ENCODE measurements at regions not wholly inside any gene's neighbourhood (a gene's known extent, or its start where the extent isn't known, plus 50 kb on each side); places are given as distances from the start of the nearest gene placed in this dataset.
"Not testable (repeated sequence)": the region's sequence is repeated elsewhere in the genome, so short reads cannot be mapped to it uniquely, and the experiment has no call there.

DNA sequence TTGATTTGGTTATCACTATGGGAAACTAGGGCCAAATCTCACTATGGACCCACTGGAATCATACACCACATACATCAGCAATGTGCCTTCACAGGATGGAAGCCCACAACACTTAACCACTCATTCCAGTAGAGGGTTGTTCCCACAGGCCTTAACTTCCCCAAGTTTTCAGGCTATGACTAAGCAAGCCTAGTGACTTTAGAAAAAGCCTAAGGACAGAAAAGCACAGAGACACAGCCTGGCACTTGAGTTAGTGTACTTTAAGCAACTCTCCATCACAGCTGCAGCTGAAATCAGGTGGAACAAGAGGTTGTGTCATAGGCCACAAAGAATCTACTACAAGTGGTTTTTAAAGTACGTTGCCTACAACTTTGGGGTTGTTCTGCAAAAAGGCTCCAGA is 128.7 kb downstream of the LRRN1 start:
- H3K9me3 ChIP-seq (ENCODE audit: low read depth, low read length, poor library complexity, severe bottlenecking), result peaks cover 56% of the 10 kb centered on the region
- ChIA-PET CTCF (no interaction called here), POLR2A (ENCODE audit: low non-redundant PET) (no interaction called here)
- H3K27me3 ChIP-seq (replicated peaks; ENCODE audit: insufficient read depth, low read depth, low read length, poor library complexity), result no peaks in the 10 kb centered on the region
- TF ChIP-seq EZH2 (IDR thresholded peaks at IDR 0.05; ENCODE audit: borderline replicate concordance, low read depth, low read length, poor library complexity, severe bottlenecking), result no peak
- TF ChIP-seq, protein P1, sequence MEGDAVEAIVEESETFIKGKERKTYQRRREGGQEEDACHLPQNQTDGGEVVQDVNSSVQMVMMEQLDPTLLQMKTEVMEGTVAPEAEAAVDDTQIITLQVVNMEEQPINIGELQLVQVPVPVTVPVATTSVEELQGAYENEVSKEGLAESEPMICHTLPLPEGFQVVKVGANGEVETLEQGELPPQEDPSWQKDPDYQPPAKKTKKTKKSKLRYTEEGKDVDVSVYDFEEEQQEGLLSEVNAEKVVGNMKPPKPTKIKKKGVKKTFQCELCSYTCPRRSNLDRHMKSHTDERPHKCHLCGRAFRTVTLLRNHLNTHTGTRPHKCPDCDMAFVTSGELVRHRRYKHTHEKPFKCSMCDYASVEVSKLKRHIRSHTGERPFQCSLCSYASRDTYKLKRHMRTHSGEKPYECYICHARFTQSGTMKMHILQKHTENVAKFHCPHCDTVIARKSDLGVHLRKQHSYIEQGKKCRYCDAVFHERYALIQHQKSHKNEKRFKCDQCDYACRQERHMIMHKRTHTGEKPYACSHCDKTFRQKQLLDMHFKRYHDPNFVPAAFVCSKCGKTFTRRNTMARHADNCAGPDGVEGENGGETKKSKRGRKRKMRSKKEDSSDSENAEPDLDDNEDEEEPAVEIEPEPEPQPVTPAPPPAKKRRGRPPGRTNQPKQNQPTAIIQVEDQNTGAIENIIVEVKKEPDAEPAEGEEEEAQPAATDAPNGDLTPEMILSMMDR (conservative IDR thresholded peaks at IDR 0.05; ENCODE audit: low read depth, low read length), result no peak
- H3K36me3 ChIP-seq (ENCODE audit: insufficient read depth, low read length, poor library complexity, severe bottlenecking), result no peaks in the 10 kb centered on the region
- H3K27ac ChIP-seq (ENCODE audit: low read depth, low read length, poor library complexity, severe bottlenecking), result no peak overlapping the region
- no TSS peak for BruUV-seq (replicated peaks)
- DNase-seq (ENCODE audit: low spot score), result no peak
- intact Hi-C loops (cut with micrococcal nuclease; ENCODE audit: unreplicated experiment), result no loop called here
- no peak overlapping the region for H3K4me3 ChIP-seq (ENCODE audit: low read depth, low read length, poor library complexity, severe bottlenecking)
- no peaks in the 10 kb centered on the region for H3K4me1 ChIP-seq (ENCODE audit: insufficient read depth, low read length, poor library complexity, severe bottlenecking)

DNA sequence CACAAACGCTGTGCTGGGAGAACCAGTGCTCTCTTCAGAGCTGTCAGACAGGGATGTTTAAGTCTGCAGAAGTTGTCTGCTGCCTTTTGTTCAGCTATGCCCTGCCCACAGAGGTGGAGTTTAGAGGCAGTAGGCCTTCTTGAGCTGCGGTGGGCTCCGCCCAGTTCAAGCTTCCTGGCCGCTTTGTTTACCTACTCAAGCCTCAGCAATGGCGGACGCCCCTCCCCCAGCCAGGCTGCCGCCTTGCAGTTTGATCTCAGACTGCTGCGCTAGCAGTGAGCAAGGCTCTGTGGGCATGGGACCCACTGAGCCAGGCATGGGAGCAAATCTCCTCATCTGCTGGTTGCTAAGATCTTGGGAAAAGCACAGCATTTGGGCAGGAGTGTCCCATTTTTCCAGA is 142.1 kb downstream of the LRRN1 start:
- DNase-seq (ENCODE audit: low spot score); H3K4me3 ChIP-seq (ENCODE audit: low read depth, low read length, poor library complexity, severe bottlenecking); CTCF ChIA-PET; H3K4me1 ChIP-seq (ENCODE audit: insufficient read depth, low read length, poor library complexity, severe bottlenecking); H3K27ac ChIP-seq (ENCODE audit: low read depth, low read length, poor library complexity, severe bottlenecking); intact Hi-C loops (cut with micrococcal nuclease; ENCODE audit: unreplicated experiment); H3K27me3 ChIP-seq (replicated peaks; ENCODE audit: insufficient read depth, low read depth, low read length, poor library complexity); H3K9me3 ChIP-seq (ENCODE audit: low read depth, low read length, poor library complexity, severe bottlenecking); H3K36me3 ChIP-seq (ENCODE audit: insufficient read depth, low read length, poor library complexity, severe bottlenecking); BruUV-seq (replicated peaks); POLR2A ChIA-PET (ENCODE audit: low non-redundant PET): not testable (repeated sequence)

DNA sequence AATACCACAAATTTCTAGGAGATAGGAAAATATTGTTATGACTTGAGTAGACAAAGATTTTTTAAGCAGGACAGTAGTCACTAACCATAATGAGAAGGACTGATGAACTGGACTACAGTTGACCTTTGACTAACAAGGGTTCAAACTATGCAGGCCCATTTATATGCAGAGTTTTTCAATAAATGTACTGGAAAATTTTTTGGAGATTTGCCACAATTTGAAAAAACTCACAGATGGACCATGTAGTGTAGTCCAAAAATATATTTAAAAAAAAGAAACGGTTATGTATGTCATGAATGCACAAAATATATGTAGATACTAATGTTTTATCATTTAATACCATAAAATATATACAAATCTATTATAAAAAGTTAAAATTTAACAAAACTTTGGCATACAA is 151.8 kb downstream of the LRRN1 start:
- H3K4me1 ChIP-seq (ENCODE audit: insufficient read depth, low read length, poor library complexity, severe bottlenecking), result no peaks in the 10 kb centered on the region
- BruUV-seq (replicated peaks), result no TSS peak
- POLR2A ChIA-PET (ENCODE audit: low non-redundant PET), result no interaction called here

DNA sequence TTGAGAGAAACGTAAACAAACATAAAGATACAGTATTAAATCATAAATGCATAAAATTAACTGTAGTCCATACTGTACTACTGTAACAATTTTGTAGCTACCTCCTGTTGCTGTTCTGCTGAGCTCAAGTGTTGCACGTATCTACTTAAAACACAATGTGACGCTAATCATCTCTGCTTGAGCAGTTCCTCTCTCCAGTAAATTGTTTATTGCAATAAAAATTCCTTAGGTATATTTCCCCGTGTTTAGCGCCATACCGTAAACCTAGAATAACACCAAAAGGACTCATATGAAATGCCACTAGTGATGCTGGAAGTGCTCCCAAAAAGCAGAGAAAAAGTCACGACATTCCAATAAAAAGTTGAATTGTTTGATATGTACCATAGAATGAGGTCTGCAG is 152.3 kb downstream of the LRRN1 start:
- H3K27me3 ChIP-seq (replicated peaks; ENCODE audit: insufficient read depth, low read depth, low read length, poor library complexity), result no peaks in the 10 kb centered on the region

More for the DNA sequence above, 151.8 kb downstream of the LRRN1 start:
- no peak for TF ChIP-seq EZH2 (IDR thresholded peaks at IDR 0.05; ENCODE audit: borderline replicate concordance, low read depth, low read length, poor library complexity, severe bottlenecking)
- TF ChIP-seq, protein P1 (conservative IDR thresholded peaks at IDR 0.05; ENCODE audit: low read depth, low read length), result no peak
- H3K27me3 ChIP-seq (replicated peaks; ENCODE audit: insufficient read depth, low read depth, low read length, poor library complexity), result no peaks in the 10 kb centered on the region
- no peak overlapping the region for H3K4me3 ChIP-seq (ENCODE audit: low read depth, low read length, poor library complexity, severe bottlenecking)
- intact Hi-C loops (cut with micrococcal nuclease; ENCODE audit: unreplicated experiment), result no loop called here
- no peak overlapping the region for H3K27ac ChIP-seq (ENCODE audit: low read depth, low read length, poor library complexity, severe bottlenecking)
- H3K36me3 ChIP-seq (ENCODE audit: insufficient read depth, low read length, poor library complexity, severe bottlenecking), result no peaks in the 10 kb centered on the region
- H3K9me3 ChIP-seq (ENCODE audit: low read depth, low read length, poor library complexity, severe bottlenecking), result peaks cover 16% of the 10 kb centered on the region
- no peak for DNase-seq (ENCODE audit: low spot score)
- CTCF ChIA-PET, result no interaction called here

DNA sequence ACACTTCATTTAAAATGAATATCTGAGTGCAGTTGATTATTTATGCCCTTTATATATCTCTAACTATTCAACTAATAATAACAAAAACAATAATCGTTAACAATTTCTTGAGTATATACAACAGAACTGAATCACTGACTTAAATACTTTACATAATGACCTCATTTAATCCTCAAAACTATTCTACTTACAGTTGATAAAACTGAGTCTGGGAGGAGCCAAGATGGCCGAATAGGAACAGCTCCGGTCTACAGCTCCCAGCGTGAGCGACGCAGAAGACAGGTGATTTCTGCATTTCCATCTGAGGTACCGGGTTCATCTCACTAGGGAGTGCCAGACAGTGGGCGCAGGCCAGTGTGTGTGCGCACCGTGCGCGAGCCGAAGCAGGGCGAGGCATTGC is 163.6 kb downstream of the LRRN1 start:
- intact Hi-C loops (cut with micrococcal nuclease; ENCODE audit: unreplicated experiment); CTCF ChIA-PET; DNase-seq (ENCODE audit: low spot score); BruUV-seq (replicated peaks); H3K27me3 ChIP-seq (replicated peaks; ENCODE audit: insufficient read depth, low read depth, low read length, poor library complexity); POLR2A ChIA-PET (ENCODE audit: low non-redundant PET); H3K36me3 ChIP-seq (ENCODE audit: insufficient read depth, low read length, poor library complexity, severe bottlenecking); H3K27ac ChIP-seq (ENCODE audit: low read depth, low read length, poor library complexity, severe bottlenecking); H3K9me3 ChIP-seq (ENCODE audit: low read depth, low read length, poor library complexity, severe bottlenecking); H3K4me3 ChIP-seq (ENCODE audit: low read depth, low read length, poor library complexity, severe bottlenecking); H3K4me1 ChIP-seq (ENCODE audit: insufficient read depth, low read length, poor library complexity, severe bottlenecking): not testable (repeated sequence)

More for the DNA sequence above, 152.3 kb downstream of the LRRN1 start:
- intact Hi-C loops (cut with micrococcal nuclease; ENCODE audit: unreplicated experiment), result no loop called here
- no peaks in the 10 kb centered on the region for H3K4me1 ChIP-seq (ENCODE audit: insufficient read depth, low read length, poor library complexity, severe bottlenecking)
- H3K27ac ChIP-seq (ENCODE audit: low read depth, low read length, poor library complexity, severe bottlenecking), result no peak overlapping the region
- H3K9me3 ChIP-seq (ENCODE audit: low read depth, low read length, poor library complexity, severe bottlenecking), result peaks cover 16% of the 10 kb centered on the region
- no peaks in the 10 kb centered on the region for H3K36me3 ChIP-seq (ENCODE audit: insufficient read depth, low read length, poor library complexity, severe bottlenecking)
- ChIA-PET CTCF (no interaction called here), POLR2A (ENCODE audit: low non-redundant PET) (no interaction called here)
- no peak for DNase-seq (ENCODE audit: low spot score)
- TF ChIP-seq, protein P1 (conservative IDR thresholded peaks at IDR 0.05; ENCODE audit: low read depth, low read length), result no peak
- no peak for TF ChIP-seq EZH2 (IDR thresholded peaks at IDR 0.05; ENCODE audit: borderline replicate concordance, low read depth, low read length, poor library complexity, severe bottlenecking)
- no peak overlapping the region for H3K4me3 ChIP-seq (ENCODE audit: low read depth, low read length, poor library complexity, severe bottlenecking)
- no TSS peak for BruUV-seq (replicated peaks)
